22Rv1 (cell line): ENCODE measurements at regions not wholly inside any gene's neighbourhood (a gene's known extent, or its start where the extent isn't known, plus 50 kb on each side); places are given as distances from the start of the nearest gene placed in this dataset.

ENCODE experiments used
- ZFX ChIP-seq: fragments of 450-650 bp; IDR thresholded peaks from 2 replicates; pipeline ENCODE4 v1.6.1; 2017; ENCODE audit warnings: antibody characterized with exemption, borderline replicate concordance
- TF ChIP-seq, protein P1 (sequence below): fragments of 450-650 bp; IDR thresholded peaks from 2 replicates; pipeline ENCODE4 v1.5.1; 2017; ENCODE audit warnings: mild to moderate bottlenecking

DNA sequence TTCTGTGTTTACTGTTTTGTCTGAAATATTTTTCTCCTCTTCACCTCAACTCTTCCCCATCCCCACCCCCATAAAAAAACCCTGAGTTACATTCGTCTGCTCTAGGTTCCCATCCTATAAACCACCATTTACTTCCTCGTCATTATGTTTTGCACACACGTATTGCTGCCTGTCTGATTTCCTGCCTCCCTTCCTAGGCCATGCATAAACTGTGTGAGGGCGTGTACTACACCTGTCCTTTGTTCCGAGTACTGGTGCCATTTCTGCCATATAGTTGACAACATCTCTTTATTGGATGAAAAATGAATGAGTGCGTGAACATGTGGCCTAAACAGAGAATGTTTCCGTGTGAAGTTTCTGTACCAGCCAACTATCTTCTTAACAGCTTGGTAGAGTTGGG is 258.5 kb upstream of the FAT1 start:
- TF ChIP-seq, protein P1, sequence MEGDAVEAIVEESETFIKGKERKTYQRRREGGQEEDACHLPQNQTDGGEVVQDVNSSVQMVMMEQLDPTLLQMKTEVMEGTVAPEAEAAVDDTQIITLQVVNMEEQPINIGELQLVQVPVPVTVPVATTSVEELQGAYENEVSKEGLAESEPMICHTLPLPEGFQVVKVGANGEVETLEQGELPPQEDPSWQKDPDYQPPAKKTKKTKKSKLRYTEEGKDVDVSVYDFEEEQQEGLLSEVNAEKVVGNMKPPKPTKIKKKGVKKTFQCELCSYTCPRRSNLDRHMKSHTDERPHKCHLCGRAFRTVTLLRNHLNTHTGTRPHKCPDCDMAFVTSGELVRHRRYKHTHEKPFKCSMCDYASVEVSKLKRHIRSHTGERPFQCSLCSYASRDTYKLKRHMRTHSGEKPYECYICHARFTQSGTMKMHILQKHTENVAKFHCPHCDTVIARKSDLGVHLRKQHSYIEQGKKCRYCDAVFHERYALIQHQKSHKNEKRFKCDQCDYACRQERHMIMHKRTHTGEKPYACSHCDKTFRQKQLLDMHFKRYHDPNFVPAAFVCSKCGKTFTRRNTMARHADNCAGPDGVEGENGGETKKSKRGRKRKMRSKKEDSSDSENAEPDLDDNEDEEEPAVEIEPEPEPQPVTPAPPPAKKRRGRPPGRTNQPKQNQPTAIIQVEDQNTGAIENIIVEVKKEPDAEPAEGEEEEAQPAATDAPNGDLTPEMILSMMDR: no peak
- TF ChIP-seq ZFX: no peak
